HG02678 (cell line): ENCODE measurements at regions not wholly inside any gene's neighbourhood (a gene's known extent, or its start where the extent isn't known, plus 50 kb on each side); places are given as distances from the start of the nearest gene placed in this dataset.

Source experiments
- ATAC-seq: cut with Tn5 transposase; IDR thresholded peaks from one replicate; pipeline ENCODE4 v1.9.1; 2021; ENCODE audit warnings: mild to moderate bottlenecking, moderate library complexity; ENCODE audit not compliant: unreplicated experiment

DNA sequence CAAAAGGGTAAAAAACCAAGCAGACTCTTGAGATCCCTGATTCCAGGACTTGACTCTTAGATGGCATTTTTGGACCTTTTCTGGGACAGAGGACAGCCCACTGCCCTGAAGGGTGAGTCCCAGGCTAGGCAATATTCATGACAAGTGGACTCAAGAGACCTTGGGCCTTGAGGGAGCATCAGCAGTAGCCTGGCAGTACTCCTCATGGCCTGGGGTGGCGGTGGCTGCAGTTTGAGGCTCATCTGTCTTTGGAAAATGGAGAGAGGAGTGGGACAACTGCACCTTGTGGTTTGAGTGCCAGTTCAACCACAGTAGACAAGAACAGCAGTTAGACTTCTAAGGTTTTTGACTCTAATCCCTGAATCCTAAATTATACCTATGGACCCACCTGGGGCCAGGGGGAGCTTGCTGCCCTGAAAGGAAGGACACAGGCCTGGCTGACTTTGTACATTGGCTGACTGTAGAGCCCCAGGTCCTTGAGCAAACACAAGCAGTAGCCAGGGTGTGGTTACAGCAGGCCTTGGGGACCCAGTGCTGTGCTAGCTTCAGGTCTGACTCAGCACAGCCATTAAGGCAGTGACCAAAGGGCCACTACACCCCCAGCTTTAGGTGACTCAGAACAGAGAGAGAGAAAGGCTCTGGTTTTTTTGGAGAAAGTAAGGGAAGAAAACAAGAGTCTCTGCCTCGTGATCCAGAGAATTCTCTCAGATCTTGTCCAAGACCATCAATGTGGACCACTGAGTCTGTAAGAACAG is 1023.2 kb downstream of the KCNT2 start:
- ATAC-seq: no peak

DNA sequence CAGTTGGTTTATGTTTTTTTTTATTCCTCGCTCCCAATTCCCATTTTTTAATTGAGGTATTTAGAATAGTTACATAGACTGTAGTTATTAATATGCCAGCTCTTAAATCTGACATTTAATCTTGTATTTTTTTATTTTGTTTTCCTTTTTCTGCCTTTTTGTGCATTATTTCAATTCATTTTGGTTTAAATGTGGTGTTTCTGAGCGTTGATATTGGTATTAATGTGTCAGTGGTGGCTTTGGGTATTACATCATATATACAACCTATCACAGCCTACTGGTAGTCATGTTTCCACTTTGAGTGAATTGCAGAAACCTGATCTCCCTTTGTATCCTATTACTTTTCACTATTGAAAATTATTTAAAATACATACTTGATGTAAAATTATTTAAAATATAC is 1027.3 kb downstream of the KCNT2 start:
- no peak for ATAC-seq

DNA sequence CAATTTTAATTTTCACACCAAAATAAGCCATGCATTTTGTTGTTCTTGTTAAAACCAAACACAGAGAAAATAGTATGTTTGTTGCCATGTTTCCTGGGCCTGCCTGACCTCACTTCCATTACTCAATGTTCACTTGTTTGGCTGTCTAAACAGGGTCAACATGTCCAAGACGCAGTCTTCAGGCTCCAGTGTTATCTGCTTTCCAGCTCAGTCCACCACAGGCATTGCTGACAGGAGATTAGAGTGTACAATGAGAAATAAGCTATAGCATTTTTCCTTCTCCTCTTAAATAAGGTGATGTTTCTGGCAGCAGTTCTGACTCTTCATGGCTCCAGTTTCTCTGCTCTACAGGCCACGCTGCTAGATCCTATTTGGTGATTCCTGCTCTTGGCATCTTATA is 1030.5 kb downstream of the KCNT2 start:
- no peak for ATAC-seq

DNA sequence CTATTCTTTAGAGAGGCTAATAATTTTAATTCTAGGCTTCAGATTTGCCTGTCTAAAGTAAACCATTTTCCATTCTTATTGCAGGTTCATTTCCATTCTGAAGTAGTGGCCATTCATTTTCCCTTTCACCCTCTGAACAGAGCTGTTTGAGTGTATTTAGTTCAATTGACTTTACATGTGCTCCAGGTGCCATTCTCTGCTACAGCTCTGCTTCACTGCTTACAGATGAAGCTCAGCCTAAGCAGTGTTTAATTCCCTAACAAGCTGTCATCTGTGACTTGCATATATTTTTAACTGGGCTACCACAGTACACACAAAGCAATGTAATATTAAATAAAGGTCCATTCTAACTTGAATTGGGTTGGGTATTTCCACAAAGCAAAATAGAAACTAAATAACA is 1031.6 kb downstream of the KCNT2 start:
- no peak for ATAC-seq

DNA sequence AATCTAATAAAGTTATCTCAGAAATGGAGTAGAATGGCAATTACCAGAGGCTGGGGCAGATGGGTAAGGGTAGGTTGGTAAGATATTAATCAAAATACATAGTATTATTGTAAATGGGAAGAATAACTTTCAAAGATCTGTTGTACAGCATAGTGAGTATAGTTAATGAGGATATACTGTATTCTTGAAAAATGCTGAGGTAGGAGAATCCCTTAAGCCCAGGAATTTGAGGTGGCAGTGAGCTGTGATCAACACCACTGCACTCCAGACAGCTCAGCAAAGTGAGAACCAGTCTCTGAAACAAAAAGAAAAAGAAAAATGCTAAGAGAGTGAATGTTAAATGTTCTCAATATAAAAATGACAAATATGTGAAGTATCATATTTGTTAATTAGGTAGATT is 1033.7 kb downstream of the KCNT2 start:
- ATAC-seq: no peak

DNA sequence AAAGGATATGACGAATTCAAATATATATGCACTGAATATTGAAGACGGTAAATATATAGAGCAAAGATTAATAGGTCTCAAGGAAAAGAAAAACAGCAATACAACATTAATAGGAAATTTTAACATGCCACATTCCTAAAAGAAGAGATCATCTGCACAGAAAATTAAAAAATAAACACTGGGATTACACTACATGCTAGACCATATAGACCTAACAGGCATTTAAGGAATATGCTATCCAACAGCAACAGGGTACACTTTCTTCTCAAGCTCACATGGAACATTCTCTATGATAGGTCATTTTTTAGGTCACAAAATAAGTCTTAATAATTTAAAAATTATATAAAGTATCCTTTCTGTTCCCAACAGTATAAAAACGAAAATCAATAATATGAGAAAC is 1038.3 kb downstream of the KCNT2 start:
- ATAC-seq: no peak

DNA sequence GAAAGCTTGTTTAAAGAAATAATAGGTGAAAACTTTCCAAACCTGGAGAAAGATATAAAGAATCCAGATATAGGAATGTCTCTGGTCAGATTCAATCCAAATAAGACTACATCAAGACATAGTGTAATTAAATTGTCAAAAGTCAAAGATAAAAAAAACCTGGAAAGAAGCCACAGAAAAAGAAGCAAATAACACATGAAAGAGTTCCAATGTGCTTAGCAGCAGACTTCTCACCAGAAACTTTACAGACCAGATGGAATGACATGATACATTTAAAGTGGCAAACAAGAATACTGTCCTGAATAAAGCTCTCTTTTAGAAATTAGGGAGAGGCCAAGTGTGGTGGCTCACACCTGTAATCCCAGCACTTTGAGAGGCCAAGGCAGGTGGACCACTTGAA is 1039.9 kb downstream of the KCNT2 start:
- ATAC-seq: no peak

DNA sequence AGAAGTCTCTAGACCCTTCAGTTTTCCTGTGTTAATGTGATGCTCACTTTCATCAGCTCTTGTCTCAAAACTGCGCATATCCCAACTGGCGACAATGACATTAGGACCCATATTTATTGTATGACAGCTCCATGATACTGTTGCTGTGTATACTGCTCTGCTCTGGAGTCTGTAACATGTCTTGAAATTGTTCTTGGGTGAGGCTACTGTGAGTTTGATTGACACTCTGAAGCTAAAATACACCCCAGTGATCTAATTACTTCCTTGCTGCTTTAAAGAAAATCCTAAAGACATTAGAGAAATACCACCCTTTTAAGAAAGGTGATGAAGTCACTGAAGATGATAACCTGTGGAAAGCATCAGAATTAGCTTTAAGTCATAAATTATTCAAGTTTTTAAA is 1046.2 kb downstream of the KCNT2 start:
- no peak for ATAC-seq

DNA sequence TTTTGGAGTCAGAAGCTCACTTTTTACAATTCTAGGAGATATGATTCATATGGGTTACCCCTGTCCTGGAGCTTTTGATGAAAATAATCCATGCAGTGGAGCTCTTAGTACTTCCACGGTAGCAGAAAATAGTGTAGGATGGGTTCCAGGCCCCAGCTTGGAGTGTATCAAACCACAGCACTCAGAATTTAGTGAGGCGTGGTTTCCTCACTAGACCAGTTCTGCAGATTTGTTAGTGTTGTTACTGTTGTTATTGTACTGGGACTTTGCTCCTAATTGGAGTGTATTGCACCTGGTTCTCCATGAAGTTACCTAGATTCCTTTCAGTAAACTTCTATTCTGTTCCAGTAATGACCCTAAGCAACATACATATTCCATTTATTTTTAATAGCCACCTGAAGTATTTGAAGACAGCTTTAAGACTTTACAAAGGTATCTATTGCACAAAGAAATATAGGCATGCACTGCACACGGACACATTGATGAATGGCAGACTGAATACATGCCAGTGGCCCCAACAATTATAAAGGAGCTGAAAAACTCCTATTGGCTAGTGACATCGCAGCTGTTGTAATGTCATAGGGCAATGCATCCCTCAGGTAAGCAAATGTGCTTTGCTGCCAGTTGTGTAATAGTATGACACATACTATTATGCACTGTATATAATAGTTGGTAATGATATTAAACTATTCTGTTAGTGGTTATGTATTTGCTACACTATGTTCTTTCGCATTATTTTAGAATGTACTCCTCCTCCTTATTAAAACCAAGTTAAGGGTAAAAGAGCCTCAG is 1058.0 kb downstream of the KCNT2 start:
- no peak for ATAC-seq

DNA sequence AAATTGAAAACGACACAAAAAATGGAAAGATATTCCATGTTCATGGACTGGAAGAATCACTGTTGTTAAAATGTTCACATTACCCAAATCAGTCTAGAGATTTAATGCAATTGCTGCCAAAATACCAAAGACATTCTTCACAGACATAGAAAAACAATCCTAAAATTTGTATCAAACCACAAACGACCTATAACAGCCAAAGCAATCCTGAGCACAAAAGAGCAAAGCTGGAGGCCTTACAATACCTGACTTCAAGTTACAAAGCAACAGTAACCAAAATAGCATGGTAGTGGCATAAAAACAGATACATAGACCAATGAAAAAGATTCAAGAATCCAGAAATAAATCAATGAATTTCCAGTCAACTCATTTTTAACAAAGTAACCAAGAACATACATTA is 1077.3 kb downstream of the KCNT2 start:
- no peak for ATAC-seq

DNA sequence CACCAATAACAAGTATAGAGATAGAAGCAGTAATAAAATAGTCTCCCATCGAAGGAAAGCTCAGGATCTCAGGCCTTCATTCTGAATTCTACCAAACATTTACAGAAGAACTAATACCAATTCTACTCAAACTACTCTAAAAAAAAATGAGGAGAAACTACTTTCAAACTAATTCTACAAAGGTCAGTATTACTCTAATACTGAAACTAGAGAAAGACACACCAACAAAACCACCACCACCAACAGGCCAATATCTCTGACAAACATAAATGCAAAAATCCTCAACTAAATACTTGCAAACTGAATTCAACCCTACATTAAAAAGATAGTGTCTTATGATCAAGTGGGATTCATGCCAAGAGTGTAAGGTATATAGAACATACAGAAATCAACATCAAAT is 1078.4 kb downstream of the KCNT2 start:
- ATAC-seq: no peak

DNA sequence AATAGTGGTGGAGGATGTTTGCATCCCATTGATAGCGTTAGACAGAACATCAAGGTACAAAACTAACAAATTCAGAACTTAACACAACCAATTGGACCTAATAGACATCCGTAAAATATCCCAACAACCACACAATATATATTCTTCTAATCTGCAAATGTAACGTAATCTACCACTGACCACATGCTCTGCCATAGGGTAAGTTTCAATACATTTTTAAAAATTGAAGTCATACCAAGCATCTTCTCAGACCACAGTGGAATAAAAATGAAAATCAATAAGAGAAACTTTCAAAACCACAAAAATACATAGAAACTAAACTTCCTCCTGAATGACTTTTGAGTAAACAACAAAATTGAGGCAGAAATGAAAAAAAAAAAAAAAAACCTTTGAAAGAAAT is 1087.5 kb downstream of the KCNT2 start:
- ATAC-seq: no peak

DNA sequence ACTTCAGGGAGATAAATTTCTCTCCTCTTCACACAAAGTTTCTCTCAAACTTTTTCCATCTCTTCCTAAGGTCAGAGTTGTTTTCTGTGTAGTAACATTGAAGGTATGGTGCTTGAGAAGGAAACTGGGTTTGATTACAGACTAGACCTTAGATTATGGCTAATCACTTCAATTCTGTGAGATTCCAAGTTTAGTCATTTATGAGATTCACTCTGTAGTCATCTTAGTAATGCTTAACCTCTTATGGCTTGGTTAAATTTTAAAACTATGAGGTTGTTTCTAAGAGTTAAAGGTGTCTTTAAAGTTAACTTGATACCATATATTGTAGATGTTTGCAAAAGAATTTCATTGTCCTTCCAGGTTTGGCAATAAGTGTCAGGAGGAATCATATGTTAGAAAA is 1092.2 kb downstream of the KCNT2 start:
- ATAC-seq: no peak

DNA sequence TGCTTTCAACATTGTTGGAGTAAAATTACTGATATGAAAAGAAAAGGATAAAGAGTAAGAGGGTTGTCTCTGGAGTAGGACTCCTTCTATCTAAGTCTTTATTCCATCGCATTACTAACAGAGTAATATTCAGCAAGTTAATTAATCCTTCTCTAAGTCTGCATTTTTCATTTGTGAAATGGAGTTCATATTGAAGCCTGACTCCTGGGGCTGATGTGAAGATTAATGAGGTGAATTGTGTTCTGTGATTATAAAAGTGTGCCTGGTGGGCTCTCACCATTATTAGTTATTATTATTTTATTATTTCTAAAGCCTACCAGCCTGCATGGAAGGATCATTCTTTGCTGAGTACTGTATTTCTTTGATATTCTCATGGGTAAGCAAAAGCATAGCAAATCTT is 1096.7 kb downstream of the KCNT2 start:
- ATAC-seq: no peak

DNA sequence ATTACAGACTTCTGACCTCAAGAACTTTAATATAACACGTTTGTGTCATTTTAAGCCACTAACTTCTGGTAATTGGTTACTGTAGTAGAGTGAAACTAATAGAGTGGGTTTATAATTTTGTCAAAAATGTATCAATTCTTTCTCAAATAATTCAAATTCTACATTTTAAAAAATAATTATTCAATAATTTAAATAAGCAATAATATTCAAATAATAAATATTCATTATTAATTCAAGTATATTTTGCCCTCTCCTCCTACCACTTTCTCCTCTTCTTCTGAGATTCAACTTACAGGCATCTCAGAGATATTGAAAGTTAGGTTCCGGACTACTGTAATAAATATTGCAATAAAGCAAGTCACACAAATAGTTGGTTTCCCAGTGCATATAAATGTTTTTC is 1107.1 kb downstream of the KCNT2 start:
- no peak for ATAC-seq

DNA sequence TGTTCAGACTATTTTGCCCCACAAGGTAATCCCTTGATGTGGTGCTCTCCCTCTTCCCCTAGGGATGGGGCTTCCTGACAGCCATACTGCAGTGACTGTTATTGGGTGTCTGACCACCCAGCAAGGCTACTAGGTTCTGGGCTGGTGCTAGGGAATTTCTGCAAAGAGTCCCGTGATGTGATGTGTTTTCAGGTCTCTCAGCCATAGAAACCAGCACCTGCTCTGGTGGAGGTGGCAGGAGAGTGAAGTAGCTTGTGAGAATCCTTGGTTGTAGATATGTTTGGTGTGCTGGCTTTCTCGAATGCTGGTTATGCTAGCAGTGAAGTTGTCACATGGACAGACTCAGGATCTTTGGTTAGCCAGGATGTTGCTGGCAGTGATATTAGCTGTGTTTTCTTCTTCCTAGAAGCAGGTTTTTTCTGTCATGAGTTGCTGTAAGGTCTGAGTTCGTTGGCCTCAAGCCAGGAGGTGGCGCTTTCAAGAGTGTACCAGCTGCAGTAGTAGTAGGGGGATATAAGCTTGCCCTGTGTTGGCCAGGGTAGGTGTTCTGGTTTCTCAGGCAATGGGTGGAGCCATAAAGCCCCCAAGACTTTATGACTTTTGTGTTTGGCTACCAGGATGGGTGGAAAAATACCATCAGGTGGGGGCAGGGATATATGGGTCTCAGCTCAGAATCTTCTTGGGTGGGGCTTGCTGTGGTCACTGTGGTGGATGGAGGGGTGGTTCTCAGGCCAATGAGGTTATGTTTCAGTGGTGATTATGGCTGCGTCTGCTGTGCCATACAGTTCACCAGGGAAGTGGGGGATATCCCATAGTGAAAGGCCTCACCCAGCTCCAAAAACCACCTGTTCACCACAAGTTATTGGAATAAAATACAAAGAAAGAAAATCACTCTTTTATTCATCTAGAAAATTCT is 1112.3 kb downstream of the KCNT2 start:
- no peak for ATAC-seq

DNA sequence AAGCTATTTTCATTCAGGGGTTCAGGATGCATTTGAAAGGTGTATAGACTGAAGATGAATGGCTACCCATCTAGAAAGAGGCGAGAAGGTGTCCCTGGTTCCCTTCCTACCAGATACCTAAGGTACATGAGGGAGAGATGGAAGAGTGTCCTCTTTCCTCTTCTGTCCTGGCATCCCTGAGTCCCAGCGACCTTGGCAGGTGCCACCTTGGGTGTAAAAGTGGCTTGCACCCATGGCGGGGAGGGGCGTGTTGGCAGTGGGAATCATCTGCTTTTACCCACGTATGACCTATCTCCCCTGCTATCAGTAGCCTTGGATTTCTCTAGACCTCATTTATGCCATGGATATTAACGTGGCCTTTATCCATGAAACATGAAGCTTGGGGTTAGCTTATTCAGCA is 1126.1 kb downstream of the KCNT2 start:
- no peak for ATAC-seq

DNA sequence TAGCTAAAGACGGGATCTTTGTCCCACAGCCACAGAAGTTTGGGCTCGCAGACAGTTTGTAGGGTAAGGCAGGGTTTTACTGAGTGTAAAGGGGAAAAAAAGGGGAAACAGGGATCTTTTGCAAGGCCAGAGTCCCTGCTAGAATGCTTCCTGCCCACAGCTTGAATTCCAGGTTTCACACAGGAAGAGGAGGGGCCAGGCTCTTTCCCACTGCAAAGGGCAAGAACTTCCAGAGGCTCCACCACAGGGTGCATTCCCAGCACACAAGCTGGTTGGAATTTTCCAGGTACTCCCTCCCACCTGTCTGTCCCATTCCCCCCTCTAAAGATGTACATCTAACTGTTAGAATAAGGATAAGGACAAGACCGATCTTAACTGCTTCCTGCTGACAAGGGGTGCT is 1126.9 kb downstream of the KCNT2 start:
- ATAC-seq: no peak

DNA sequence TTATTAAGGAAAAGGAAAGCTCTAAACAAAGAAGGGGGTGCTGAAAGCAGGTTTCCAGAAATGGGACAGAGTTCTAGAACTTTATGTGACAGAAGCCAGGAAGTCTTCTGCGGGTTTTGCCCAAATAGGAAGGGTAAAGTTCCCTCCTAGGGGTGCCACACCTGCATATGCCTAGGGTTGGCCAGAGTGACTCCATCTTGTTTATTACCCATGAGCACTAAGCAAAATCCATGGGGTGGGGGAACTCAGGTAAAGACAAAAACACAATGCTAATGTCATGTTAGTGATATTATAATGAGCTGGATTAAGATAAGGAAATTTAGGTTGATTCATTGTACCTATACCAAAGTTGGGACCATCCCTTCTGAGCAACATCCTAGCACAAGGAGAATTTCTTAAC is 1132.7 kb downstream of the KCNT2 start:
- ATAC-seq: no peak

DNA sequence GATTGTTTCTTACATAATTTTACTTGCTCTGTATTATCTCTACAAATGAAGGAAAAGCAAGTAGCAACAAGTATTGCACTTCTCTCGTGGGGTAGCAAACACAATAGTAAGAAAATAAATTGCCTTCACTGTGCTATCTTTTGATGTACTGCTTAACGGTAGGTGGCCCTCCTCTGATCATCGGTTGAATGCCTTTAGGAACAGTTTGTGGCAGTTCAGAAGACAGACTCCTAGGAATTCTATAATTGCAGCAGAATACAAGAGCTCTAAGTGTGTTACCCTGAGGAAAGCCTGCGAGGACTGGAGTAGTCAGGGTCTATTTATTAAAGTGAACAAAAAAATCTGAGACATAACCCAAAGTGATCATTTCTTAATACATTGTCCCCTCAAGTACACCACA is 1135.9 kb downstream of the KCNT2 start:
- ATAC-seq: no peak

DNA sequence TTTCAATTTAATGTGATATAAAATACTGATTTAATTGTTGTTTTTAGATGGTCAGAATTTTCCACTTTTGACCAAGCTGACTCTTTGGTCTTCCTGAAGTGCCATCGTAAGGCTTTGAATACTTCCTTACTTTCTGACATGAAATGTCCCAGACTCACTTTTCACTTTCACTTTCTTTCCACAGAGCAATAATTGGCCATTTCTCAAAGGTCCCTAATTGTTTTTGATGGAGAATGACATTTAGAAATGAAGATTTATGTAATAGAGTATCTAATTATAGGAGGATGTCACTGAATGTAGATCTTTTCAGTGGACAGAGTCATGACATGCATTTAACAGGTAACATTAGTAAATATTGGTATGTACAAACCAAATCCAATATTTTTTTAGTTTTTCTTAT is 1141.6 kb downstream of the KCNT2 start:
- ATAC-seq: no peak

DNA sequence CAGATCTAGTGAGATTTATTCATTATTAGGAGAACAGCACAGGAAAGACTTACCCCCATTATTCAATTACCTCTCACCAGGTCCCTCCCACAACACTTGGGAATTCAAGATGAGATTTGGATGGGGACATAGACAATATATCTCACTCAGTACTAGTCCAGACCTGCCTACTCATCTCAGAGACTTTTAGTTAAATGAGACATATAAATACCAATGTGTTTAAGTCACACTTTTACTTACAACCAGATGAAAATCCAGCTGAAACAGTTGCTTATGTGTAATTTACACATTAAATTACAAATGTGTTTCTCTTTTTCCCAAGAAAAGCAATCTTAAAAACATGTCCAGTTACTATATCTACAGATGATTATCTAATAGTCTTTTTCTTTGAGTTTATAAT is 1145.6 kb downstream of the KCNT2 start:
- no peak for ATAC-seq
